DOHH2 (cell line): ENCODE measurements at regions not wholly inside any gene's neighbourhood (a gene's known extent, or its start where the extent isn't known, plus 50 kb on each side); places are given as distances from the start of the nearest gene placed in this dataset.

Experiments
- CTCF ChIP-seq: fragments of 200-600 bp; sonication (generic); IDR thresholded peaks from one replicate; pipeline ENCODE4 v1.5.1; 2014; ENCODE audit warnings: antibody characterized with exemption, mild to moderate bottlenecking, low read depth, low read length; ENCODE audit not compliant: poor library complexity, severe bottlenecking
- EZH2phosphoT487 ChIP-seq: fragments of 200-600 bp; sonication (generic); IDR thresholded peaks from 2 replicates; pipeline ENCODE4 v1.6.1; 2017; ENCODE audit warnings: borderline replicate concordance, mild to moderate bottlenecking, antibody characterized with exemption, low read length, moderate library complexity, mixed read lengths

GRCh38 chr2:236499691-236500578 lies 69.7 kb upstream of the ACKR3 start:
- TF ChIP-seq CTCF (no peak), EZH2phosphoT487 (no peak)
